ENCODE measurements at regions not wholly inside any gene's neighbourhood (a gene's known extent, or its start where the extent isn't known, plus 50 kb on each side); places are given as distances from the start of the nearest gene placed in this dataset.

DNA sequence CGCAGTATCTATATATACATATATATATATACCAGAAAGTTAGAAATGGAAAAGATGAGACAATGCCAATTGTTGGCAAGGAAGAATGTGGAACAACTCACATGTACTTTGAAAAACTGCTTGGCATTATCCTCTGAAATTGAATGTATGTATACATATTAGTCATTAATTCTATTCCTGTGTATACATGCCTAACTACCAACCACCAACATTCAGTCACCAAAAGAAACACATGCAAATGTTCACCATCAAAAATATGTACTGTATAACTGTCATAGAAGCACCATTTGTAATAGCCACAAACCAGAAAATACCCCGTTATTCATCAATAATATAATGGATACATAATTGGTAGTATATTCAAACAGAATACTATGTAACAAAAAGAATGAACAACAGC, 330.2 kb upstream of the GRAMD2B start:
- no peak for TF ChIP-seq POLR2AphosphoS5 (IDR thresholded peaks at IDR 0.05)
- TF ChIP-seq, protein P1, sequence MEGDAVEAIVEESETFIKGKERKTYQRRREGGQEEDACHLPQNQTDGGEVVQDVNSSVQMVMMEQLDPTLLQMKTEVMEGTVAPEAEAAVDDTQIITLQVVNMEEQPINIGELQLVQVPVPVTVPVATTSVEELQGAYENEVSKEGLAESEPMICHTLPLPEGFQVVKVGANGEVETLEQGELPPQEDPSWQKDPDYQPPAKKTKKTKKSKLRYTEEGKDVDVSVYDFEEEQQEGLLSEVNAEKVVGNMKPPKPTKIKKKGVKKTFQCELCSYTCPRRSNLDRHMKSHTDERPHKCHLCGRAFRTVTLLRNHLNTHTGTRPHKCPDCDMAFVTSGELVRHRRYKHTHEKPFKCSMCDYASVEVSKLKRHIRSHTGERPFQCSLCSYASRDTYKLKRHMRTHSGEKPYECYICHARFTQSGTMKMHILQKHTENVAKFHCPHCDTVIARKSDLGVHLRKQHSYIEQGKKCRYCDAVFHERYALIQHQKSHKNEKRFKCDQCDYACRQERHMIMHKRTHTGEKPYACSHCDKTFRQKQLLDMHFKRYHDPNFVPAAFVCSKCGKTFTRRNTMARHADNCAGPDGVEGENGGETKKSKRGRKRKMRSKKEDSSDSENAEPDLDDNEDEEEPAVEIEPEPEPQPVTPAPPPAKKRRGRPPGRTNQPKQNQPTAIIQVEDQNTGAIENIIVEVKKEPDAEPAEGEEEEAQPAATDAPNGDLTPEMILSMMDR (IDR thresholded peaks at IDR 0.05) = no peak
- no peak for TF ChIP-seq EP300 (IDR thresholded peaks at IDR 0.05; ENCODE audit: low read depth)
- no peak for TF ChIP-seq POLR2A (IDR thresholded peaks at IDR 0.05)
- intact Hi-C loops (cut with DNase I; ENCODE audit: low total_unique reads) = no loop called here
- Histone ChIP-seq H3K4me3 (no peak overlapping the region), H3K4me1 (no peaks in the 10 kb centered on the region), H3K36me3 (no peaks in the 10 kb centered on the region), H3K27ac (no peak overlapping the region), H3K27me3 (no peaks in the 10 kb centered on the region), H3K9me3 (peaks cover 0 to 3% of the 10 kb centered on the region in 2 donors)
- WGBS, 2 donors (ENCODE audit: low coverage in 1 of 2) = 40 to 44% methylated on average over 2 of the region's 2 CpGs
- in situ Hi-C loops (cut with MboI; ENCODE audit: low pct_ligation_motif_present in 1 of 4, low pct_unique_long_range_greater_than_20kb in 1 of 4, low sequenced_read_pairs in 3 of 4) = no loop called here
- DNase-seq = no peak

- Histone ChIP-seq H3K27me3 (no peaks in the 10 kb centered on the region), H3K4me1 (no peaks in the 10 kb centered on the region), H3K36me3 (no peaks in the 10 kb centered on the region), H3K9me3 (peaks cover 0 to 3% of the 10 kb centered on the region in 2 donors), H3K27ac (no peak overlapping the region), H3K4me3 (no peak overlapping the region)
- intact Hi-C loops (cut with DNase I; ENCODE audit: low total_unique reads) (no loop called here), in situ Hi-C loops (cut with MboI; ENCODE audit: low pct_ligation_motif_present in 1 of 4, low pct_unique_long_range_greater_than_20kb in 1 of 4, low sequenced_read_pairs in 3 of 4) (no loop called here)
- DNase-seq = no peak
- TF ChIP-seq POLR2A (IDR thresholded peaks at IDR 0.05) = no peak
- 91% methylated on average over 5 of the region's 5 CpGs for WGBS, 2 donors (ENCODE audit: low coverage in 1 of 2)
These were observed 329.5 kb upstream of the GRAMD2B start for GRCh38 chr5:126093718-126094117.

DNA sequence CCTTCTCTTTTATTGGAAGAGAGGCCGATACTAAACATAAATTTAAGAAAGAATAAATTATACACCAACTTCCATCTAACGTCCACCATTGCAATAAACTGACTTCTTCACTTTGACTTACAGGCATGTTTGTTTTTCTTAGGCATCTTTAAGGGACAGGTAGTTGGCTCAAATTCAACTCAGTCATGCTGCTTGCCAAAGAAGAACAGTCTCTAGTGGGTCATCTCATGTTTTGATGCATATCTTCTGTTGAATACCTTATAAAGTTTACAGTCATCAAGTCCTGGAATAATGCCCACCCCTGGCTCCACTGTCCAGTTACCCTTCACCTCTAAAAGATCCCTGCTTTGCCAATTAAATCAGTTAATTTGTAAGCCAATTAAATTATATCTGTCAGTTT, 328.2 kb upstream of the GRAMD2B start:
- Histone ChIP-seq H3K4me1 (no peaks in the 10 kb centered on the region), H3K27me3 (no peaks in the 10 kb centered on the region), H3K27ac (no peak overlapping the region), H3K9me3 (peaks cover 0 to 3% of the 10 kb centered on the region in 2 donors), H3K4me3 (no peak overlapping the region), H3K36me3 (no peaks in the 10 kb centered on the region)
- in situ Hi-C loops (cut with MboI; ENCODE audit: low pct_ligation_motif_present in 1 of 4, low pct_unique_long_range_greater_than_20kb in 1 of 4, low sequenced_read_pairs in 3 of 4) = no loop called here
- 60 to 62% methylated on average over 2 of the region's 2 CpGs for WGBS, 2 donors (ENCODE audit: low coverage in 1 of 2)
- DNase-seq = no peak
- intact Hi-C loops (cut with DNase I; ENCODE audit: low total_unique reads) = no loop called here
- TF ChIP-seq POLR2A (IDR thresholded peaks at IDR 0.05) = no peak

DNA sequence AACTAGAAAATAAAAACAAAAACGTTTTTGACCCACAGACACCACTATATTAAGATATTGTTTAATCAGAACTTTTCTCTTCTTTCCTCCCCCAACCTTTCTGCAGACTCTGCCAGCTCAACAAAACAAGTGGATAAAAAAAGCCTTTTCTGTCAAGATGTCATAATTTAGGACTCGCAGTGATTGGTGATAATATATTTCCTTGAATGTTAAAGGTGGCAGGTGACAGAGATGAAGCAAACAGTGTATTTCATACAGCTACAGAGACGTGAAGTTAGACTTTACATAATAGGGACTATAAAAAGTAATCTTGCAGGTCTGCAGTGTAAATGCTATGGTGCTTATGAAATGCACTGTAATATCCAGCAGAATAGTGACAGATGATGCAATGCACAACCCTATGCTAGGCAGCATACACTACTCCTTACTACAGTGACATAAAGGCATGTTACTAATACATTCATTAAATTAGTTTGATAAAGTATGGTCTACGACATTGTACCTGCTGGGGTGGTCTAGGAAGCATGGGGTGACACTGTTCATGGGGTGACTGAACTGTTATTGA, 326.7 kb upstream of the GRAMD2B start:
- Histone ChIP-seq H3K9me3 (no peaks in the 10 kb centered on the region), H3K4me3 (no peak overlapping the region), H3K27me3 (no peaks in the 10 kb centered on the region), H3K4me1 (no peaks in the 10 kb centered on the region), H3K27ac (no peak overlapping the region), H3K36me3 (no peaks in the 10 kb centered on the region)
- 56 to 61% methylated on average over 3 to 4 of the region's 4 CpGs for WGBS, 2 donors (ENCODE audit: low coverage in 1 of 2)
- no peak for DNase-seq
- in situ Hi-C loops (cut with MboI; ENCODE audit: low pct_ligation_motif_present in 1 of 4, low pct_unique_long_range_greater_than_20kb in 1 of 4, low sequenced_read_pairs in 3 of 4) (no loop called here), intact Hi-C loops (cut with DNase I; ENCODE audit: low total_unique reads) (no loop called here)
- TF ChIP-seq POLR2AphosphoS5 (IDR thresholded peaks at IDR 0.05) = no peak
- TF ChIP-seq POLR2A (IDR thresholded peaks at IDR 0.05) = no peak
- TF ChIP-seq, protein P1 (IDR thresholded peaks at IDR 0.05) = no peak
- no peak for TF ChIP-seq EP300 (IDR thresholded peaks at IDR 0.05; ENCODE audit: low read depth)

GRCh38 chr5:126097876-126098275, 325.3 kb upstream of the GRAMD2B start:
- Histone ChIP-seq H3K36me3 (no peaks in the 10 kb centered on the region), H3K27me3 (no peaks in the 10 kb centered on the region), H3K9me3 (no peaks in the 10 kb centered on the region), H3K4me3 (no peak overlapping the region), H3K4me1 (no peaks in the 10 kb centered on the region), H3K27ac (no peak overlapping the region)
- in situ Hi-C loops (cut with MboI; ENCODE audit: low pct_ligation_motif_present in 1 of 4, low pct_unique_long_range_greater_than_20kb in 1 of 4, low sequenced_read_pairs in 3 of 4) = no loop called here
- TF ChIP-seq, protein P1 (IDR thresholded peaks at IDR 0.05) = no peak
- TF ChIP-seq POLR2AphosphoS5 (IDR thresholded peaks at IDR 0.05) (no peak), POLR2A (IDR thresholded peaks at IDR 0.05) (no peak), EP300 (IDR thresholded peaks at IDR 0.05; ENCODE audit: low read depth) (no peak)
- intact Hi-C loops (cut with DNase I; ENCODE audit: low total_unique reads) = no loop called here
- 71% methylated on average over 1 of the region's 1 CpG for WGBS, 2 donors (ENCODE audit: low coverage in 1 of 2)
- no peak for DNase-seq
